ENCODE measurements at regions not wholly inside any gene's neighbourhood (a gene's known extent, or its start where the extent isn't known, plus 50 kb on each side); places are given as distances from the start of the nearest gene placed in this dataset.

GRCh38 chr2:234661849-234662248 is 165.0 kb upstream of the ARL4C start:
- Histone ChIP-seq H3K27me3 (no peaks in the 10 kb centered on the region), H3K36me3 (no peaks in the 10 kb centered on the region), H3K4me3 (no peak overlapping the region), H3K4me1 (no peaks in the 10 kb centered on the region), H3K9me3 (no peaks in the 10 kb centered on the region), H3K27ac (no peak overlapping the region)
- ATAC-seq (ENCODE audit: low FRiP score in 2 of 2) (no peak), DNase-seq (no peak)
- no peak for TF ChIP-seq CTCF (IDR thresholded peaks at IDR 0.05)
- no peak for TF ChIP-seq EP300 (IDR thresholded peaks at IDR 0.05)
- no peak for TF ChIP-seq POLR2A (IDR thresholded peaks at IDR 0.05)
- no peak for TF ChIP-seq POLR2AphosphoS5 (IDR thresholded peaks at IDR 0.05)
- 43 to 63% methylated on average over 2 of the region's 2 CpGs for WGBS, 2 donors

- Histone ChIP-seq H3K27ac (no peak overlapping the region), H3K9me3 (no peaks in the 10 kb centered on the region), H3K4me1 (no peaks in the 10 kb centered on the region), H3K27me3 (no peaks in the 10 kb centered on the region), H3K36me3 (no peaks in the 10 kb centered on the region), H3K4me3 (no peak overlapping the region)
- ATAC-seq (ENCODE audit: low FRiP score in 2 of 2), result no peak
- no peak for DNase-seq
- WGBS, 2 donors, result 78 to 81% methylated on average over 3 of the region's 3 CpGs
- TF ChIP-seq POLR2A (IDR thresholded peaks at IDR 0.05) (no peak), EP300 (IDR thresholded peaks at IDR 0.05) (no peak), POLR2AphosphoS5 (IDR thresholded peaks at IDR 0.05) (no peak), CTCF (IDR thresholded peaks at IDR 0.05) (no peak)
Observed at GRCh38 chr2:234661175-234661574, 164.3 kb upstream of the ARL4C start.

- Histone ChIP-seq H3K4me1 (no peaks in the 10 kb centered on the region), H3K27ac (no peak overlapping the region), H3K27me3 (no peaks in the 10 kb centered on the region), H3K4me3 (no peak overlapping the region), H3K36me3 (no peaks in the 10 kb centered on the region), H3K9me3 (no peaks in the 10 kb centered on the region)
- ATAC-seq (ENCODE audit: low FRiP score in 2 of 2) (no peak), DNase-seq (no peak)
- TF ChIP-seq CTCF (IDR thresholded peaks at IDR 0.05) (no peak), POLR2A (IDR thresholded peaks at IDR 0.05) (no peak), EP300 (IDR thresholded peaks at IDR 0.05) (no peak), POLR2AphosphoS5 (IDR thresholded peaks at IDR 0.05) (no peak)
- 87 to 95% methylated on average over 2 of the region's 2 CpGs for WGBS, 2 donors
Observed at GRCh38 chr2:234655706-234656105, 158.8 kb upstream of the ARL4C start.

- H3K27me3 ChIP-seq, result no peaks in the 10 kb centered on the region
- no peaks in the 10 kb centered on the region for H3K9me3 ChIP-seq
- H3K27ac ChIP-seq, result no peak overlapping the region
- DNase-seq, result no peak
- H3K36me3 ChIP-seq, result no peaks in the 10 kb centered on the region
- no peak for ATAC-seq (ENCODE audit: low FRiP score in 2 of 2)
- WGBS, 2 donors, result 75 to 82% methylated on average over 6 of the region's 6 CpGs
- H3K4me3 ChIP-seq, result no peak overlapping the region
- TF ChIP-seq EP300 (IDR thresholded peaks at IDR 0.05) (no peak), CTCF (IDR thresholded peaks at IDR 0.05) (no peak), POLR2AphosphoS5 (IDR thresholded peaks at IDR 0.05) (no peak), POLR2A (IDR thresholded peaks at IDR 0.05) (no peak)
- H3K4me1 ChIP-seq, result no peaks in the 10 kb centered on the region
Observed at GRCh38 chr2:234650911-234651310, 154.0 kb upstream of the ARL4C start.

- TF ChIP-seq POLR2A (IDR thresholded peaks at IDR 0.05) (no peak), CTCF (IDR thresholded peaks at IDR 0.05) (no peak), POLR2AphosphoS5 (IDR thresholded peaks at IDR 0.05) (no peak), EP300 (IDR thresholded peaks at IDR 0.05) (no peak)
- Histone ChIP-seq H3K36me3 (no peaks in the 10 kb centered on the region), H3K27me3 (no peaks in the 10 kb centered on the region), H3K9me3 (no peaks in the 10 kb centered on the region), H3K27ac (no peak overlapping the region), H3K4me1 (no peaks in the 10 kb centered on the region), H3K4me3 (no peak overlapping the region)
- no peak for DNase-seq
- no peak for ATAC-seq (ENCODE audit: low FRiP score in 2 of 2)
Observed at GRCh38 chr2:234649951-234650350, 153.1 kb upstream of the ARL4C start.
